IMR-90 (cell line): ENCODE measurements at regions not wholly inside any gene's neighbourhood (a gene's known extent, or its start where the extent isn't known, plus 50 kb on each side); places are given as distances from the start of the nearest gene placed in this dataset.

Experiments
- ATAC-seq: fragments of 200-7000 bp; cut with Tn5 transposase; 2 replicates; pipeline ENCODE4 v1.9.1; 2020; ENCODE audit warnings: low read depth, mild to moderate bottlenecking, moderate library complexity
- BruUV-seq: library from RNA; stranded (reverse); fragments of 400-500 nt; replicated peaks from 2 replicates; lab custom pipeline; 2021; lab: Mats Ljungman, UMichigan
- CTCF ChIA-PET: fragments of 300-600 bp; formaldehyde crosslinking; extraction: SDS; loops from one replicate; lab custom pipeline; 2021; ENCODE audit warnings: antibody characterized with exemption; lab: Yijun Ruan, JAX
- POLR2A ChIA-PET: fragments of 300-600 bp; sonication (Branson Sonifier 250); formaldehyde crosslinking; loops from one replicate; lab custom pipeline; 2022; ENCODE audit warnings: antibody characterized with exemption; ENCODE audit not compliant: unreplicated experiment; lab: Charles Lee
- DNase-seq: peaks from one replicate; pipeline ENCODE4 v3.0.0; 2013
- H2AFZ ChIP-seq: replicated peaks from 2 replicates; pipeline ENCODE3; 2013; ENCODE audit warnings: low read length, mild to moderate bottlenecking; ENCODE audit not compliant: poor library complexity
- H2AK5ac ChIP-seq: 2 replicates; pipeline ENCODE4 v1.6.1; 2013; ENCODE audit warnings: low read depth, low read length, inconsistent platforms
- H2AK9ac ChIP-seq: replicated peaks from 2 replicates; pipeline ENCODE3; 2013; ENCODE audit warnings: mild to moderate bottlenecking, low read depth, low read length, moderate library complexity; ENCODE audit not compliant: poor library complexity
- H2BK120ac ChIP-seq: 2 replicates; pipeline ENCODE4 v1.6.1; 2013; ENCODE audit warnings: low read depth, low read length, inconsistent platforms
- H2BK15ac ChIP-seq: 3 replicates; pipeline ENCODE4 v1.6.1; 2013; ENCODE audit warnings: low read depth, low read length, inconsistent platforms
- H2BK20ac ChIP-seq: 2 replicates; pipeline ENCODE4 v1.6.1; 2013; ENCODE audit warnings: low read depth, mild to moderate bottlenecking, inconsistent platforms, low read length, moderate library complexity
- H2BK5ac ChIP-seq: 2 replicates; pipeline ENCODE4 v1.6.1; 2013; ENCODE audit warnings: mild to moderate bottlenecking, low read depth, low read length, inconsistent platforms; ENCODE audit not compliant: poor library complexity, severe bottlenecking
- H3K14ac ChIP-seq: replicated peaks from 2 replicates; pipeline ENCODE4 v1.6.1; 2013; ENCODE audit warnings: low read depth, low read length, inconsistent platforms
- H3K18ac ChIP-seq: 2 replicates; pipeline ENCODE4 v1.6.1; 2013; ENCODE audit warnings: low read depth, low read length, control low read depth
- H3K23ac ChIP-seq: 2 replicates; pipeline ENCODE4 v1.6.1; 2013; ENCODE audit warnings: low read depth, low read length, inconsistent platforms
- H3K27ac ChIP-seq: 2 replicates; pipeline ENCODE4 v1.5.1; 2013; ENCODE audit warnings: mild to moderate bottlenecking, control low read depth, low read length; ENCODE audit not compliant: insufficient read depth
- H3K27me3 ChIP-seq: 2 replicates; pipeline ENCODE4 v1.6.1; 2013; ENCODE audit warnings: low read length; ENCODE audit not compliant: control insufficient read depth, insufficient read depth
- H3K36me3 ChIP-seq: 2 replicates; pipeline ENCODE4 v1.6.1; 2013; ENCODE audit warnings: low read length, mixed read lengths; ENCODE audit not compliant: control insufficient read depth, insufficient read depth
- H3K4ac ChIP-seq: 2 replicates; pipeline ENCODE4 v1.6.1; 2013; ENCODE audit warnings: low read depth, low read length, inconsistent platforms
- H3K4me1 ChIP-seq: 2 replicates; pipeline ENCODE4 v1.6.1; 2013; ENCODE audit warnings: low read length, mixed read lengths; ENCODE audit not compliant: control insufficient read depth, insufficient read depth
- H3K4me2 ChIP-seq: 2 replicates; pipeline ENCODE4 v1.6.1; 2013; ENCODE audit warnings: low read depth, mild to moderate bottlenecking, control low read depth, low read length, moderate library complexity
- H3K4me3 ChIP-seq: 2 replicates; pipeline ENCODE4 v1.5.1; 2013; ENCODE audit warnings: low read depth, mild to moderate bottlenecking, control low read depth, low read length, moderate library complexity; ENCODE audit not compliant: insufficient read depth
- H3K56ac ChIP-seq: 2 replicates; pipeline ENCODE4 v1.6.1; 2013; ENCODE audit warnings: low read length, inconsistent platforms; ENCODE audit not compliant: insufficient read depth; ENCODE audit errors: extremely low read depth
- H3K79me1 ChIP-seq, 2 experiments: 2 replicates each; pipeline ENCODE4 v1.6.1; 2013; ENCODE audit warnings: low read length in 2 of 2, inconsistent platforms in 1 of 2, low read depth in 1 of 2
- H3K9ac ChIP-seq: 2 replicates; pipeline ENCODE4 v1.6.1; 2013; ENCODE audit warnings: low read depth, low read length, control low read depth
- H3K9me1 ChIP-seq: 2 replicates; pipeline ENCODE4 v1.6.1; 2013; ENCODE audit warnings: low read length, inconsistent platforms; ENCODE audit not compliant: insufficient read depth
- H3K9me3 ChIP-seq: 2 replicates; pipeline ENCODE4 v1.6.1; 2013; ENCODE audit warnings: low read length; ENCODE audit not compliant: control insufficient read depth, insufficient read depth
- H4K20me1 ChIP-seq: 2 replicates; pipeline ENCODE4 v1.6.1; 2013; ENCODE audit warnings: low read length, inconsistent platforms; ENCODE audit not compliant: insufficient read depth
- H4K5ac ChIP-seq: 2 replicates; pipeline ENCODE4 v1.6.1; 2013; ENCODE audit warnings: mild to moderate bottlenecking, low read depth, low read length, control low read depth
- H4K8ac ChIP-seq, 2 experiments: 2 replicates each; pipeline ENCODE4 v1.6.1; 2013; ENCODE audit warnings: low read depth in 2 of 2, low read length in 2 of 2, control low read depth in 1 of 2, inconsistent platforms in 1 of 2
- H4K91ac ChIP-seq: 2 replicates; pipeline ENCODE4 v1.6.1; 2013; ENCODE audit warnings: low read depth, low read length, inconsistent platforms; ENCODE audit not compliant: insufficient read depth
- BHLHE40 ChIP-seq: fragments of 150-350 bp; IDR thresholded peaks from 2 replicates; pipeline ENCODE4 v1.6.1; 2016; ENCODE audit warnings: mild to moderate bottlenecking, low read depth, low read length
- CEBPB ChIP-seq: IDR thresholded peaks from 2 replicates; pipeline ENCODE4 v1.6.1; 2012; ENCODE audit warnings: low read depth, low read length, improper control_type of control experiment
- CHD1 ChIP-seq: IDR thresholded peaks from 2 replicates; pipeline ENCODE4 v1.6.1; 2012; ENCODE audit warnings: low read depth, low read length, improper control_type of control experiment
- CTCF ChIP-seq: conservative IDR thresholded peaks from 2 replicates; pipeline ENCODE4 v1.5.1; 2012; ENCODE audit warnings: mild to moderate bottlenecking, low read depth, low read length, improper control_type of control experiment
- ELK1 ChIP-seq: fragments of 150-350 bp; IDR thresholded peaks from 2 replicates; pipeline ENCODE4 v1.6.1; 2016; ENCODE audit warnings: low read depth, mild to moderate bottlenecking, low read length, moderate library complexity, borderline replicate concordance
- FOS ChIP-seq: fragments of 150-350 bp; IDR thresholded peaks from 2 replicates; pipeline ENCODE4 v1.6.1; 2016; ENCODE audit warnings: low read depth, low read length
- MAFK ChIP-seq: IDR thresholded peaks from 2 replicates; pipeline ENCODE4 v1.6.1; 2012; ENCODE audit warnings: low read depth, low read length, improper control_type of control experiment
- MAZ ChIP-seq: IDR thresholded peaks from 2 replicates; pipeline ENCODE4 v1.6.1; 2012; ENCODE audit warnings: low read depth, mild to moderate bottlenecking, low read length, improper control_type of control experiment, moderate library complexity, borderline replicate concordance
- MXI1 ChIP-seq: IDR thresholded peaks from 2 replicates; pipeline ENCODE4 v1.6.1; 2012; ENCODE audit warnings: low read depth, mild to moderate bottlenecking, low read length, moderate library complexity, borderline replicate concordance
- NFE2L2 ChIP-seq: fragments of 150-350 bp; IDR thresholded peaks from 2 replicates; pipeline ENCODE4 v1.6.1; 2016; ENCODE audit warnings: low read depth, mild to moderate bottlenecking, low read length
- POLR2A ChIP-seq: IDR thresholded peaks from 2 replicates; pipeline ENCODE4 v1.6.1; 2012; ENCODE audit warnings: mild to moderate bottlenecking, low read depth, low read length
- RAD21 ChIP-seq: IDR thresholded peaks from 2 replicates; pipeline ENCODE4 v1.6.1; 2012; ENCODE audit warnings: low read length, improper control_type of control experiment
- RCOR1 ChIP-seq: IDR thresholded peaks from 2 replicates; pipeline ENCODE4 v1.6.1; 2012; ENCODE audit warnings: mild to moderate bottlenecking, low read length, improper control_type of control experiment; ENCODE audit not compliant: insufficient replicate concordance
- RFX5 ChIP-seq: IDR thresholded peaks from 2 replicates; pipeline ENCODE4 v1.8.0; 2012; ENCODE audit warnings: low read depth, mild to moderate bottlenecking, low read length, moderate library complexity
- SMC3 ChIP-seq: fragments of 150-350 bp; IDR thresholded peaks from 2 replicates; pipeline ENCODE4 v1.6.1; 2016; ENCODE audit warnings: low read depth, mild to moderate bottlenecking, antibody characterized with exemption, low read length, moderate library complexity
- USF2 ChIP-seq: fragments of 150-350 bp; IDR thresholded peaks from 2 replicates; pipeline ENCODE4 v1.6.1; 2017; ENCODE audit warnings: mild to moderate bottlenecking, antibody characterized with exemption, low read length, low read depth
- WGBS, 2 experiments: methylation state at CpG; one replicate each; pipeline versions ENCODE4 v1.1.5 to v1.1.7; 2013; ENCODE audit warnings: missing lambda C conversion rate in 2 of 2; ENCODE audit not compliant: insufficient read length in 1 of 2; ENCODE audit errors: extremely low coverage in 2 of 2; 5-methylcytosine and 5-hydroxymethylcytosine counted together
- dilution Hi-C: fragments of 300-500 bp; cut with HindIII; formaldehyde crosslinking; loops from one replicate; pipeline ENCODE4 v1.14.3; 2018; ENCODE audit warnings: low sequenced_read_pairs; ENCODE audit not compliant: unreplicated experiment
- in situ Hi-C: fragments of 300-500 bp; cut with MboI; formaldehyde crosslinking; loops from 3 replicates; pipeline ENCODE4 v1.14.3; 2019; ENCODE audit warnings: low sequenced_read_pairs, inconsistent platforms, mixed read lengths
- intact Hi-C: fragments of 100-400 bp; cut with micrococcal nuclease; formaldehyde crosslinking; loops from 2 replicates; pipeline ENCODE4 v1.10.0; 2022

GRCh38 chr2:16869711-16870110, 204.1 kb upstream of the CYRIA start:
- Histone ChIP-seq H2BK120ac (no peak overlapping the region), H3K4me3 (no peak overlapping the region), H2BK5ac (no peak overlapping the region), H3K18ac (no peak overlapping the region), H4K91ac (no peak overlapping the region), H3K14ac (no peak overlapping the region), H3K9me3 (0 out of 2 replicates have a peak, but pooled peaks cover 2% of the 10 kb centered on the region), H3K9ac (no peak overlapping the region), H3K23ac (no peak overlapping the region), H3K4me1 (no peaks in the 10 kb centered on the region), H2AK5ac (no peak overlapping the region), H3K79me1 (no peaks in the 10 kb centered on the region), H2BK20ac (no peak overlapping the region), H2BK15ac (no peak overlapping the region), H4K20me1 (no peaks in the 10 kb centered on the region), H3K27me3 (no peaks in the 10 kb centered on the region), H3K9me1 (no peaks in the 10 kb centered on the region), H3K27ac (no peak overlapping the region), H3K56ac (no peak overlapping the region), H3K4ac (no peak overlapping the region), H3K36me3 (no peaks in the 10 kb centered on the region), H4K8ac (no peak overlapping the region), H4K5ac (no peak overlapping the region), H2AK9ac (no peak overlapping the region), H3K4me2 (no peak overlapping the region), H2AFZ (no peak overlapping the region)
- POLR2A ChIA-PET: no interaction called here
- no TSS peak for BruUV-seq
- dilution Hi-C loops (no loop called here), intact Hi-C loops (no loop called here), in situ Hi-C loops (no loop called here)
- WGBS, 2 experiments: 39% methylated on average over 3 of the region's 4 CpGs; no CpG with 5 or more reads in 1 of the 2 experiments
- CTCF ChIA-PET: no interaction called here
- no peak for ATAC-seq
- TF ChIP-seq USF2 (no peak), MAFK (no peak), CTCF (no peak), NFE2L2 (no peak), MAZ (no peak), ELK1 (no peak), SMC3 (no peak), FOS (no peak), BHLHE40 (no peak), MXI1 (no peak), POLR2A (no peak), RFX5 (no peak), RAD21 (no peak), RCOR1 (no peak), CEBPB (no peak), CHD1 (no peak)
- no peak for DNase-seq
